ENCODE measurements at regions not wholly inside any gene's neighbourhood (a gene's known extent, or its start where the extent isn't known, plus 50 kb on each side); places are given as distances from the start of the nearest gene placed in this dataset.

DNA sequence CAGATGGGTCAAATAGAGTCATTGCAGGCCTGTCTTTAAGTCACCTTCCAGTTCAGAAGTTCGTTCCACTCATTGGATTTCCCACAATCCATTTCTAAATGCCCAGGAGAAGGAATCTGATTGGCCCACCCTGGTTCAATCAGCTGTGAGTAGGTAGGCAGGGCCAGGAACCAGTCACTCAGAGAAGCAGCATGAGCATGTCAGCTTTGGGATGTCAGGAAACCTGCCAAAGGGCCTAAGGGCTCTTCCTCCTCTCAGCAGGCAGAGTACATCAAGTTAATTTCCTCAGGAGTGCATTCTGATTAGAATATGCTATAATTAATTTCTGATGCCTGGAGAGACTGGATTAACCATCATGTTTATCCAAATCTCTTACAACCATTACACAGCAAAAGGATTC is 412.9 kb upstream of the CCNH start:
- TF ChIP-seq, protein P1, sequence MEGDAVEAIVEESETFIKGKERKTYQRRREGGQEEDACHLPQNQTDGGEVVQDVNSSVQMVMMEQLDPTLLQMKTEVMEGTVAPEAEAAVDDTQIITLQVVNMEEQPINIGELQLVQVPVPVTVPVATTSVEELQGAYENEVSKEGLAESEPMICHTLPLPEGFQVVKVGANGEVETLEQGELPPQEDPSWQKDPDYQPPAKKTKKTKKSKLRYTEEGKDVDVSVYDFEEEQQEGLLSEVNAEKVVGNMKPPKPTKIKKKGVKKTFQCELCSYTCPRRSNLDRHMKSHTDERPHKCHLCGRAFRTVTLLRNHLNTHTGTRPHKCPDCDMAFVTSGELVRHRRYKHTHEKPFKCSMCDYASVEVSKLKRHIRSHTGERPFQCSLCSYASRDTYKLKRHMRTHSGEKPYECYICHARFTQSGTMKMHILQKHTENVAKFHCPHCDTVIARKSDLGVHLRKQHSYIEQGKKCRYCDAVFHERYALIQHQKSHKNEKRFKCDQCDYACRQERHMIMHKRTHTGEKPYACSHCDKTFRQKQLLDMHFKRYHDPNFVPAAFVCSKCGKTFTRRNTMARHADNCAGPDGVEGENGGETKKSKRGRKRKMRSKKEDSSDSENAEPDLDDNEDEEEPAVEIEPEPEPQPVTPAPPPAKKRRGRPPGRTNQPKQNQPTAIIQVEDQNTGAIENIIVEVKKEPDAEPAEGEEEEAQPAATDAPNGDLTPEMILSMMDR (IDR thresholded peaks at IDR 0.05; ENCODE audit: insufficient read depth, low read depth, low read length): no peak
- TF ChIP-seq EZH2 (IDR thresholded peaks at IDR 0.05; ENCODE audit: insufficient read depth, low read length): no peak
